ENCODE measurements at regions not wholly inside any gene's neighbourhood (a gene's known extent, or its start where the extent isn't known, plus 50 kb on each side); places are given as distances from the start of the nearest gene placed in this dataset.

DNA sequence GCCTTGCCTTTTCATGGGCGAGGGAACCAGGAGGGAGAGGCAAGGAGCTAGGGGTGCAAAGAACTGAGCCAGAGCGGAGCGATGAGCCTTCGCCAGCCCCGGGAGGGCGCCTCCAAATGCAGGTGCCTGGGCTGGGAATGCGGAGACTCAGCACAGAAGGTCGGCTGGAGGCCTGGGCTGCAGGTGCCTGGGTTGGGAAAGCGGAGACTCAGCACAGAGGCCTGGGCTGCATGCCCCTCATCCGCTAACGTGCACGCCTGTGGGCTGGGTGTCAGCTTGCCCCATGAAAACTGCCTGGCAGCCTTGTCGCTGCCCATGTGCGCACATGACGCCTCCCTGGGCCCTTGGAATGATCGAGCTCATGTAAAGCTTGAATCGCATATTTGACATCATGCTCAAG is 51.8 kb downstream of the POM121L12 start:
- H3K4me3 ChIP-seq (replicated peaks; ENCODE audit: low read depth, low read length): no peak overlapping the region
- DNase-seq (ENCODE audit: extremely low read depth, low read depth): no peak
- TF ChIP-seq, protein P1, sequence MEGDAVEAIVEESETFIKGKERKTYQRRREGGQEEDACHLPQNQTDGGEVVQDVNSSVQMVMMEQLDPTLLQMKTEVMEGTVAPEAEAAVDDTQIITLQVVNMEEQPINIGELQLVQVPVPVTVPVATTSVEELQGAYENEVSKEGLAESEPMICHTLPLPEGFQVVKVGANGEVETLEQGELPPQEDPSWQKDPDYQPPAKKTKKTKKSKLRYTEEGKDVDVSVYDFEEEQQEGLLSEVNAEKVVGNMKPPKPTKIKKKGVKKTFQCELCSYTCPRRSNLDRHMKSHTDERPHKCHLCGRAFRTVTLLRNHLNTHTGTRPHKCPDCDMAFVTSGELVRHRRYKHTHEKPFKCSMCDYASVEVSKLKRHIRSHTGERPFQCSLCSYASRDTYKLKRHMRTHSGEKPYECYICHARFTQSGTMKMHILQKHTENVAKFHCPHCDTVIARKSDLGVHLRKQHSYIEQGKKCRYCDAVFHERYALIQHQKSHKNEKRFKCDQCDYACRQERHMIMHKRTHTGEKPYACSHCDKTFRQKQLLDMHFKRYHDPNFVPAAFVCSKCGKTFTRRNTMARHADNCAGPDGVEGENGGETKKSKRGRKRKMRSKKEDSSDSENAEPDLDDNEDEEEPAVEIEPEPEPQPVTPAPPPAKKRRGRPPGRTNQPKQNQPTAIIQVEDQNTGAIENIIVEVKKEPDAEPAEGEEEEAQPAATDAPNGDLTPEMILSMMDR (IDR thresholded peaks at IDR 0.05; ENCODE audit: low read depth, low read length, missing control alignments): no peak

DNA sequence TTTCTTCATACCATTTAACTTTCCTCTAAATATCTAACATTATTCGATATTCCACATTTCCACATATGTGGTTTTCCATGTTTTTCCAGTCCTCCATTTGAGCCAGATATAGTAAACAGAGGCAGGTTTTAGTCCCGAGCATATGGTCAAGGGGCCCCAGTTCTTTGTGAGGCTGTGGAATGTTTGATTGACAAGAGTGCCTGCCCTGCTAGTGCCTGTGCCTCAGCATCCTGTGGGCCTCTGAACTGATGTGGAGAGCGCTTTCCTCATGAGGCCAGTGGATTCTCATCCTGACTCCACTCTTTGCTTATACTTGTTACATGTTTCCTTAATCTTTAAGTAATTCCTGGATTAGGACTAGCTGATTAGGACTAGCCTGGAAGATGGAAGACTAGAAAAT is 58.8 kb downstream of the POM121L12 start:
- no peak for DNase-seq (ENCODE audit: extremely low read depth, low read depth)
- no peak overlapping the region for H3K4me3 ChIP-seq (replicated peaks; ENCODE audit: low read depth, low read length)
- TF ChIP-seq, protein P1 (IDR thresholded peaks at IDR 0.05; ENCODE audit: low read depth, low read length, missing control alignments): no peak

DNA sequence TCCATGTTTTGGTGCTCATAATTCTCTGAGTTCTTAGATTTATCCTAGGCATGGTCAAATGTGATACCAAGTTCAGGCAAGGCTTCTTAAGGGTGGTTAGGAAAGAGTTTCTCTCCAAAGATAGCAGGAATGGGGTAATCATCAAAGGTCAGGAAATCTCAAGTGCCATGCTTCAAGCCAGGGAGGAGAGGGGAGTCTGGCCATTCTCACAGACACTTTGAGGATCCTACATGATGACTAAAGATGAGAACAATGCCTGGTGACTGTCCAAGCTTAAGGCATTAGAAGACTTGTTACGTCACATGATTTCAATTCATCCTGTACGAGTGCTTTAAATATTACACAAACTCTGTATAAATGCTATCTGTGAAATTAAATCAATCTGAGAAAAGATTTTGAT is 59.4 kb downstream of the POM121L12 start:
- no peak overlapping the region for H3K4me3 ChIP-seq (replicated peaks; ENCODE audit: low read depth, low read length)
- TF ChIP-seq, protein P1 (IDR thresholded peaks at IDR 0.05; ENCODE audit: low read depth, low read length, missing control alignments): no peak
- DNase-seq (ENCODE audit: extremely low read depth, low read depth): no peak

DNA sequence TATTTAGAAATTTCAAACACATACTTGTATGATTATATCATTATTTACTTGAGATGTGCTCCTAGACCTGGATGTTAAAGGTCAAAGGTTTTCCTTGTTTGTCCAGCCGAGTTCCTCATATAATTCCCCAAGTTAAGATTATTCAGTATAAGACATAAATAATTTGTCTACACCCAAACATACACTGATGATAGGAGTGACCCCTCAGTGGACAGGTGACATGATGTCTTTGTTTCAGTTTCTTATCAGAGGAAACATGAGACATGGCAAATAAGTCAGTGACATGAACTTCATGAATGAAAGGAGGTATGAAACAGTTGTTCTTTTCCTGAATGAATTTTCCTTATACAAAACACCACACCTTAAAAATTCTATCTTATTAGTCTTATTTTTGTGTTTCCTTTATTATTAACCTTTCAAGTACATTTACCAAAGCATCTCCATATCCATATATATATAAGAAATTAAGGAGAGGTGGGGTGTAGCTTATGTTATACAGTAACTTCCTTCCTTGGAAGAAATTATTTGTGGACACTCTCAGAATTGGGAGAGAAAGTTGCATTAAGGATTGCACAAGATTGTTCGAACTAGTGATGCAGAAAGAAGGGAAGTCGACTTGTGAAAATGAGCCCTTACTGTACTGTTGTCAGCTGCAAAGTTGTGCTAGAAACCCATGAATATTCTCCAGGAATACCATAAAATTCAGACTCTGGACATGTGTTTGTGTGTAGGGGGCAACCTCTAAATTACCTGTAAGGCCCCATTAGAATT is 60.5 kb downstream of the POM121L12 start:
- TF ChIP-seq, protein P1 (IDR thresholded peaks at IDR 0.05; ENCODE audit: low read depth, low read length, missing control alignments): no peak
- H3K4me3 ChIP-seq (replicated peaks; ENCODE audit: low read depth, low read length): no peak overlapping the region
- no peak for DNase-seq (ENCODE audit: extremely low read depth, low read depth)

DNA sequence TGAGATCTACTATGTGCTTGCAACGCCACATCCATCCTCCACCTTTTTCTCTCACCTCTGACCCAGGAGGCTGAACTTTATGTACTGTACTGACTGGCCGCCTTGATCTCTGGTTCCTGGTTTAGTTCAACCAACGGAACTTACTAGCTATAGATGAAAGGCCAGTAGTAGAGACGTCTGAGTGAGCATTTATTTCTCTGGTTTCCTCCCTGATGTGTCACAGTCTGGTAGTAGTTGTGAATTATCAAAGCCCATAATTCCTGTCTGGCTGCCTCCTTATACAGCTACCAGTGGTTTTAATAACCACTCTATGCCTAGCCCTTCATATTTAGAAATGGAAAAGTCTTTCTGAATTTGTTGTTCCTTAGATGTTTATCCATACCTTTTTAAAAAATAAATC is 64.7 kb downstream of the POM121L12 start:
- H3K4me3 ChIP-seq (replicated peaks; ENCODE audit: low read depth, low read length): no peak overlapping the region
- TF ChIP-seq, protein P1 (IDR thresholded peaks at IDR 0.05; ENCODE audit: low read depth, low read length, missing control alignments): no peak
- DNase-seq (ENCODE audit: extremely low read depth, low read depth): no peak

DNA sequence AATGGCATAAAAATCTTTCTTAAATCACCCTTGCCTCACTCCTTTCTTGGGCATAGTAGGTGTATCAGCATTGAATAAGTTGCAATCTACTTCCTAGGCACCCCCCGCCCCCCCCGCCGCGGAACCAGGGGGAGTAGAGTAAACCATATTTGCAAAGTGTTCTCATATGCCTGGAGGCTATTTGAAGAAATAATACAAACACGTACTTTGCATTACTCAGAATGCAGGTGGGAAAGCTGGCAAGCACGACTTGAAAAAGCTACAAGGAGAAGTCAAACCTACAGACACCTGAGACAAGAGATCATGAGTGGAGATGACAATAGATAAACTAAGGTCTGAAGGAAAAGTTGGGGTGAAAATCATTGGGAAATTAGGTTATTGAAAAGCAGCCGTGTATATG is 65.6 kb downstream of the POM121L12 start:
- TF ChIP-seq, protein P1 (IDR thresholded peaks at IDR 0.05; ENCODE audit: low read depth, low read length, missing control alignments): no peak
- no peak for DNase-seq (ENCODE audit: extremely low read depth, low read depth)
- no peak overlapping the region for H3K4me3 ChIP-seq (replicated peaks; ENCODE audit: low read depth, low read length)

DNA sequence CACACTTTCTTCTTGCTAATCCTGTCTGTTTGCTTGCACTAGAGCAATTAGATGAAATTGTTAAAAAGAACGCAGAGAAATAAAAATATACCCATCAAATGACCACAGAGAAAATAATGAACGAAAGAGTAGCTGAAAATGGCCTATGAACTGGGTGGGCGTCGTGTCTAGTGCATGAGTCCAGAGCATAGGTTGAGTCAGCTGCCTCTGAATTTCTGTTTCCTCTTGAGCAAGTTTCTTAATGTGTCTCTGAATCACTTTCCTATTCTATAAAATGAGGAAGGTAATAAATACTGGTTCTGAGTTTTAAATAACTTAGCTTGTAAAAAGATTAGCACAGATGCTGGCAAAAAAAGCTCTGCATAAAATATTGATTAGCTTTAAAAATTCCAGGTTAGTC is 75.0 kb downstream of the POM121L12 start:
- DNase-seq (ENCODE audit: extremely low read depth, low read depth): no peak
- TF ChIP-seq, protein P1 (IDR thresholded peaks at IDR 0.05; ENCODE audit: low read depth, low read length, missing control alignments): no peak
- no peak overlapping the region for H3K4me3 ChIP-seq (replicated peaks; ENCODE audit: low read depth, low read length)

All from HFF-Myc (cell line).